ENCODE measurements at regions not wholly inside any gene's neighbourhood (a gene's known extent, or its start where the extent isn't known, plus 50 kb on each side); places are given as distances from the start of the nearest gene placed in this dataset.

GRCh38 chr17:33945646-33946546, 309.2 kb upstream of the CCL2 start (continued):
- TF ChIP-seq ZNF512 (CRISPR knock-in tag; IDR thresholded peaks at IDR 0.05) = no peak
- no peak for TF ChIP-seq SIN3B (IDR thresholded peaks at IDR 0.05; ENCODE audit: low read length)
- TF ChIP-seq ZFP1 (CRISPR knock-in tag; IDR thresholded peaks at IDR 0.05) = no peak
- TF ChIP-seq ZNF724P (CRISPR knock-in tag; IDR thresholded peaks at IDR 0.05; ENCODE audit: borderline replicate concordance) = no peak

- FAIRE-seq (no peak), ATAC-seq (no peak), DNase-seq (ENCODE audit: low spot score) (no peak)
- no peaks in the 10 kb centered on the region for H3K27me3 ChIP-seq (ENCODE audit: control insufficient read depth in 1 of 2, insufficient read depth in 2 of 2, low read length in 2 of 2)
- no peak overlapping the region for H3K27ac ChIP-seq (ENCODE audit: extremely low read length, insufficient read depth, low read length)
- H3K4me1 ChIP-seq (ENCODE audit: insufficient read depth, low read length) = no peaks in the 10 kb centered on the region
- no peak overlapping the region for H3K9ac ChIP-seq (ENCODE audit: insufficient read depth, low read depth, low read length)
- in situ Hi-C loops (cut with HindIII; ENCODE audit: extremely low pct_ligation_motif_present, low pct_unique_long_range_greater_than_20kb) (loop anchor here (10.0 kb wide), 1 partner anchor 173 kb away; no protein-coding TSS in a partner anchor), intact Hi-C loops (cut with micrococcal nuclease; ENCODE audit: unreplicated experiment) (no loop called here)
- no peak overlapping the region for H2AFZ ChIP-seq (ENCODE audit: low read length)
- H3K9me3 ChIP-seq (ENCODE audit: low read length) = no peaks in the 10 kb centered on the region
- ChIA-PET POLR2A (no interaction called here), CTCF (ENCODE audit: low intra/inter-chr PET ratio, low total read pairs) (no interaction called here)
- H4K20me1 ChIP-seq (ENCODE audit: insufficient read depth, low read length) = no peaks in the 10 kb centered on the region
- H3K4me3 ChIP-seq (replicated peaks in 1 of 3; ENCODE audit: insufficient read depth in 1 of 3, low read depth in 2 of 3, low read length in 3 of 3) = no peak overlapping the region
- H3K79me2 ChIP-seq (ENCODE audit: insufficient read depth, low read length) = no peaks in the 10 kb centered on the region
- BruUV-seq (replicated peaks) = no TSS peak
- no peak overlapping the region for H3K4me2 ChIP-seq (ENCODE audit: low read depth, low read length)
- TF ChIP-seq MAFK (conservative IDR thresholded peaks at IDR 0.05 in 1 of 2, IDR thresholded peaks at IDR 0.05 in 1 of 2; ENCODE audit: low read length in 2 of 2) (peak in 1 of 2 experiments; percentile 27; a peak in 1 of 4 replicates), KDM5B (CRISPR knock-in tag; IDR thresholded peaks at IDR 0.05; ENCODE audit: borderline replicate concordance) (no peak), NR2F1 (CRISPR knock-in tag; IDR thresholded peaks at IDR 0.05) (no peak)
- no peaks in the 10 kb centered on the region for H3K36me3 ChIP-seq (replicated peaks in 1 of 2; ENCODE audit: control insufficient read depth in 1 of 2, insufficient read depth in 2 of 2, low read length in 2 of 2)
Observed at GRCh38 chr17:33947762-33948161, 307.3 kb upstream of the CCL2 start.

Data from HepG2 (cell line).